GM12891 (cell line): ENCODE measurements at regions not wholly inside any gene's neighbourhood (a gene's known extent, or its start where the extent isn't known, plus 50 kb on each side); places are given as distances from the start of the nearest gene placed in this dataset.

Experiments used
- PAX5 ChIP-seq: IDR thresholded peaks from 2 replicates; pipeline ENCODE4 v1.6.1; 2011; ENCODE audit warnings: low read length, moderate library complexity, mild to moderate bottlenecking; ENCODE audit not compliant: insufficient read depth, severe bottlenecking
- POLR2A ChIP-seq: IDR thresholded peaks from 2 replicates; pipeline ENCODE4 v1.6.1; 2011; ENCODE audit warnings: low read depth, low read length, control low read depth
- POLR2AphosphoS5 ChIP-seq: IDR thresholded peaks from 2 replicates; pipeline ENCODE4 v1.6.1; 2011; ENCODE audit warnings: low read depth, low read length, control low read depth
- POU2F2 ChIP-seq: IDR thresholded peaks from 2 replicates; pipeline ENCODE4 v1.6.1; 2011; ENCODE audit warnings: low read depth, mild to moderate bottlenecking, control low read depth, low read length, moderate library complexity
- SPI1 ChIP-seq: IDR thresholded peaks from 2 replicates; pipeline ENCODE4 v1.6.1; 2011; ENCODE audit warnings: low read depth, low read length, control low read depth
- TAF1 ChIP-seq: IDR thresholded peaks from 2 replicates; pipeline ENCODE4 v1.6.1; 2011; ENCODE audit warnings: low read depth, low read length, control low read depth

- TF ChIP-seq POLR2A (no peak), TAF1 (no peak), POU2F2 (no peak), PAX5 (no peak), SPI1 (no peak), POLR2AphosphoS5 (no peak)
Observed at GRCh38 chr18:30376515-30376914, 666.0 kb downstream of the DSC3 start.
